ENCODE measurements at regions not wholly inside any gene's neighbourhood (a gene's known extent, or its start where the extent isn't known, plus 50 kb on each side); places are given as distances from the start of the nearest gene placed in this dataset.
"Not testable (repeated sequence)": the region's sequence is repeated elsewhere in the genome, so short reads cannot be mapped to it uniquely, and the experiment has no call there.

DNA sequence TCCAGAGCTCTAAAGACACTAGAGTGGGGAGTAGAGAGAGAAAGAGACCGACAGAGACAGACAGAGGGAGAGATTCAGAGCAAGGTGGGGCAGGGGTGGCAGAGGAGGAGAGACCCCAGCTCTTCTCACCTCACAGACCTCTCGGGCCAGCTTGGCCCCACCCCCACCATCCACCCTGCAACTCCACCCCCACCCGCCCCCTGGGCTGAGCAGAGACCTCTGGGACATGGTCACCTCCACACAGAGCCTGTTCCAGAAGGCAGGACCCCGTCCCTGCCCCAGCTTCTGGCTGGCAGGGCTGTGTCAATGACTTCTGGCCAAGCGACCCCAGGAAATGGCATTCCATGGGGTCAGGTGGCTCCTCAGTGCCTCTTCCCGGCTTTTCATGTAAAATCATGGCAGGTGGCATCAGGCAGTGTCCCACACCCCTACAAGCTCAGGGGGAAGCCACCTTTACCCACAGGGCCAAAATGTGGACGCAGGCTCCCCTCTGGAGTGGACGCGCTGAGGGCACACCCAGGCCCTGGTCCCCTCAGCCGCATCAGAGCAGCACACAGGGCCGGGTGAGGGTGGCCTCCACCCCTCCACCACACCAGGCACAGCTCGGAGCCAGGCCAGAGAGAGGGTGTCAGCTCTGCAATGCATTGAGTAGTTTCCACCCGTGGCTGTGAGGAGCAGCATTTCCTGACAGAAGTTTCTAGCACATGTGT is 131.2 kb upstream of the LPCAT1 start:
- DNase-seq (ENCODE audit: low read depth in 2 of 2, low spot score in 1 of 2): no peak

- not testable (repeated sequence) for DNase-seq (ENCODE audit: low read depth in 2 of 2, low spot score in 1 of 2)
Observed at GRCh38 chr5:1653698-1654651, 130.2 kb upstream of the LPCAT1 start.

DNA sequence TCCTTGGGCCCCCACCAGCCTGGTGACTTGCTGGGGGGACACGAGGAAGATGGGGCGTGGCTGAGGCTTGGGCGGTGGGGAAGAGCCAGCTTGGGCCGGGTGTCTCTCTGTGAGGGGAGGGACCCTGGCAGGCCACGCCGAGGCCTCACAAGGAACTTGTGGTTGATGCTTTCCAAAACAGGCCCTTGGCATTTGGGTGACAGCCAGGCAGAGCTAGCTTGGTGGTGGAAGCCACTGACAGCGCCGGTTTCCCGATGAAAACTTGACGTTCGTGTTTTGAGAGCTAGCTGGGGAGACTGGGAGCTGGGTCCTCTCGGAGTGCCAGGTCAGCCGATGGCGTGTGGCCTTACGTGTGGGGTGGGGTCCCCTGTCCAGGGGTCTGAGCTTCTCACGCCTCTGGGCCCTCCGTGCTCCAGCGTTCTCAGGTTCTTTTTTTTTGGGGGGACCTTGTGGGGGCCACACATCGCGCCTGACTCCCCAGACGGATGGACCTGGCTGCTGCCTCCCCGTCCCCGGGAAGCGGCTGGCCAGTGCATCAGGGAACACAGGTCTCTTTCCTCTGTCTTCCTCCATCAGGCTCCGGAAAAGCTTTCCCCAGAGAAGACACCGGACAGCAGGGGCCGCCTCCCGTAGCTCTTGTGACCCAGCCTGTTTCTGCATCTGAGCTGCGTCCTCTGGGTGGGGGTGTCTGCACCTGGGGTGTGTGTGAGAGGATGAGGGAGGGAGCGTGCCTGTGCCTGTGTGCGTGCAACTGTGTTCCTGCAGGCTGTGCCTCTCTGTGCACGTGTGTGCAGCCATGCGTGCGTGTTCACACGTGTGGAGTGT is 129.3 kb upstream of the LPCAT1 start:
- DNase-seq (ENCODE audit: low read depth in 2 of 2, low spot score in 1 of 2): no peak

GRCh38 chr5:1651971-1652872 is 128.5 kb upstream of the LPCAT1 start:
- no peak for DNase-seq (ENCODE audit: low read depth in 2 of 2, low spot score in 1 of 2)

DNA sequence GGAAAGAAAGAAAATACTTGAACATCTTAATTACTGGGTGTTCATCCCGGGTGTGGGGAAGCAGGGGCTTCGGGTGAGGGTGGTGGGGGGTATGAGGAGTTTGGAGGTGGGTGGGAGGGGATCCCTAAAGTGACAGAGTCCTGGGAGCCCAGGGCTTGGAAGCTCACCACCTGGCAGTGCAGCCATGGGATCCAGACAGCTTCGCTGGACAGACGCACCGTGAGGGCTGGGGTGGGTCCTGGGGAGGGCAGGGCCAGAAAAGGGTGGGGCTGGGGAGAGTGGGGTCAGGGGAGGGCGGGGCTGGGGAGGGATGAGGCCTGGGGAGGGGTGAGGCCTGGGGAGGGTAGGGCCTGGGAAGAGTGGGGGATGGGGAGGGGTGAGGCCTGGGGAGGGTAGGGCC is 127.5 kb upstream of the LPCAT1 start:
- no peak for DNase-seq (ENCODE audit: low read depth in 2 of 2, low spot score in 1 of 2)

DNA sequence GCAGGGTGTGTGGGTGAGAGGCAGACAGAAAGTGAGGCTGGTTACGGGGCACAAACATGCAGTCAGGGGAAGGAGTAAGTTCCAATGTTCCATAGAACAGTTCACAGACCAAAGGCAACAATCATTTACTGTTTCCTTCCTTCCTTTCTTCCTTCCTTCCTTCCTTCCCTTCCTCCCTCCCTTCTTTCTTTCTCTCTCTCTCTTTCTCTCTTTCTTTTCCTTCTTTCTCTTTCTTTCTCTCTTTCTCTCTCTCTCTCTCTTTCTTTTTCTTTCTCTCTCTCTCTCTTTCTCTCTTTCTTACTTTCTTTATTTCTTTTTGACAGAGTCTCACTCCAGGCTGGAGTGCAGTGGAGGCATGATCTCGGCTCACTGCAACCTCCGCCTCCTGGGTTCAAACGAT is 125.8 kb upstream of the LPCAT1 start:
- DNase-seq (ENCODE audit: low read depth in 2 of 2, low spot score in 1 of 2): no peak

DNA sequence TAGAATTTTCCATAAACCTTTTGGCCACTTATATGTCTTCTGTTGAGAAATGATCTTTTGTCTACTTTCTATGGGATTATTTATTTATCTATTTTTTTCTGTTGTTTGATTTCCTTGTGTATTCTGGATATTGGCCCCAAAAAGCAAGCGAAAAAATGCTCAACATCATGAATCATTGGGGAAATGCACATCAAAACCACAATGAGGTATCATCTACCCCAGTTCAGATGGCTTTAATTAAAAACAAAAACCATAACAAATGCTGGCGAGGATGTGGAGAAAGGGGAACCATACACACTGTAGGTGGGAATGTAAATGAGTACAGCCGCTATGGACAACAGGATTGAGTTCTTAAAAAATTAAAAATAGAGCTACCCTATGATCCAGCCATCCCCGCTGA is 125.0 kb upstream of the LPCAT1 start:
- no peak for DNase-seq (ENCODE audit: low read depth in 2 of 2, low spot score in 1 of 2)

DNA sequence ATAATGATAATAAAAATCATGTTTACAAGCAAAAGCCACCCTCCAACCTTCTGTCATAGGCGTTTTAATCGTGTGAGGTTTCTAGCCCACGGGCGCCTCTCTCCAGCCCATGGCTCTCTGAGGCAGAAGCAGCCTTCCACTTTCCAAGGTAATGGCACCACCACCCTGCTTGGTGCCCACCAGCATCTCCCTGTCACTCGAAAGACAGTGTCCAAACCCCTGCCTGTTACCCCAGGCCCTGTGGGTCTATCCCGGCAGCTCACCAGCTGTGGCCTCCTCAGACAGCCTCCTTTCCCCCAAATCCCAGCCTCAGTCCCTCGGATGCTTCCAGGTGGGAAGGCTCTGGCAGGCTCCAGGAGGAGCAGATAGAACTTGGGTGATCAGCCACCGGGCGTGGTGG is 123.8 kb upstream of the LPCAT1 start:
- DNase-seq (ENCODE audit: low read depth in 2 of 2, low spot score in 1 of 2): no peak

DNA sequence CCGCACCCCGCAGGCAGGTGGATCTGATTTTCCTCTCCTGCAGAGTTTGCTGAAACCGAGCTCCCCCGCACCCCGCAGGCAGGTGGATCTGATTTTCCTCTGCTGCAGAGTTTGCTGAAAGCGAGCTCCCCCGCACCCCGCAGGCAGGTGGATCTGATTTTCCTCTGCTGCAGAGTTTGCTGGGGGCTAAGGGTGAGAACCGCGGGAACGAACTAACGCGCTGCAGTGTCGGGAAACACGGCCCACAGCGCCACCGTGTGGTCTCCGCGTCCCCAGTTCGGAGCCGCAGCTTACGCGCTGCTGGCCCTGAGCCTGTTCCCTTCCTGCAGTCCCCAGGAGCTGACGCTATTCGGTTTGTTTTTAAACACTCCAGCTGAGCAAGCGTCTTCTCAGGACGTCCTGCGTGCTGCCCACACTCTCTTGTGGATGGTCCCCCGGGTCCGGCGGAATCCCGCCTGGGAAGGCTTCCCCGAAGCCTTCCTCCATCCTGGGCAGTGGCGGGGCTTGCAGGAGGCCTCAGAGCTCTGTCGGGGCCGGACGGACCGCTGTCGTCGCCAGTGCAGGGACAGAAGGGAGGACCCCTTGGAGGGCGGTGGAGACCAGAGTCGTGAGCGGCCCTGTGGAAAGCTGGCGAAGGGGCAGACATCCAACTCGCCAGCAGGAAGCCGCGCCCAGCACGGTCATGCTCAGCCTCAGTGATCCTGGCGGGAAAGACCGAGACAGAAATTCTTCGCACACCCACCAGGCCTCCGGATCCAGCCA is 121.2 kb upstream of the LPCAT1 start:
- DNase-seq (ENCODE audit: low read depth in 2 of 2, low spot score in 1 of 2): peak; percentile 46 to 65

GRCh38 chr5:1644393-1644809 is 120.6 kb upstream of the LPCAT1 start:
- not testable (repeated sequence) for DNase-seq (ENCODE audit: low read depth in 2 of 2, low spot score in 1 of 2)

GRCh38 chr5:1643651-1644392 is 120.1 kb upstream of the LPCAT1 start:
- no peak for DNase-seq (ENCODE audit: low read depth in 2 of 2, low spot score in 1 of 2)

- no peak for DNase-seq (ENCODE audit: low read depth in 2 of 2, low spot score in 1 of 2)
Observed at GRCh38 chr5:1642621-1643061, 118.9 kb upstream of the LPCAT1 start.

DNA sequence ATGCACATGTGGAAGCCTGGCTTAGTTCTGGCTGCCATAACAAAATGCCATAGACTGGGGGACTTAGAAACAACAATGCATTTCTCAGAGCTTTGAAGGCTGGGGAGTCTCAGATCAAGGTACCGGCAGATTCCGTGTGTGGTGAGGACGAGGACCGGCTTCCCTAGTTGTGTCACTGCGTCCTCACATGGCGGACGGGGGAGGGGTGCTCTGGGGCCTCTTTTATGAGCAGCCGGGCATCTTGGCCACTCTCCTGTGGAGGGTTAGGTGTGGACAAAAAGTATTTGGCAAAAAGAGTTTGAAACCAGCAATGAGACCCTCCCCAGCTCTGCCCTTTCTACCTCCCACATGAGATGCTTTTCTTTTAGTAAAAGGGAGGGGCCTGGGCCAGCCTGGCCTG is 118.5 kb upstream of the LPCAT1 start:
- no peak for DNase-seq (ENCODE audit: low read depth in 2 of 2, low spot score in 1 of 2)

GRCh38 chr5:1641560-1642166 is 117.9 kb upstream of the LPCAT1 start:
- peak; percentile 21 to 64 for DNase-seq (ENCODE audit: low read depth in 2 of 2, low spot score in 1 of 2)

GRCh38 chr5:1641041-1641440 is 117.3 kb upstream of the LPCAT1 start:
- DNase-seq (ENCODE audit: low read depth in 2 of 2, low spot score in 1 of 2): no peak

DNA sequence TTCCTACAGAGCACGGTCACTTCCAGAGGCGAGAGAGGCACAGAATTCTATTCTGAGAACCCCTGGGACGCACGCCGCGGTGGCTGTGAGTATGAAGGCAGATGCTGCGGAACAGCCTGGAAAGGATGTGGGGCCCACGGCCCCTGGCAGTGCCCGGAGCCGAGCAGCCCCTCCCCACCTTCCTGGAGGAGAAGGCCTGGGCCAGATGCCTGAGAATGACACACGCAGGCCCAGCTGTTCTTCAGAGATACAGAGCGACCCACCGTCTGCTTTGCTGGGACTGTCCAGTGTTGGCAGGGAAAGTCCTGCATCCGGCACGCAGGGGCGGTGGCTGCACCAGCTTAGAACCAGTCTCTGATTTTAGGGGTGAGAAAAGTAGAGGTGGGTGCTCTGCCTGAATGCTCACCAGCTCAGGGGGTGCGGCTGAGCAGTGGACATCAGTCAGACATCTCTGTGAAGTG is 116.7 kb upstream of the LPCAT1 start:
- DNase-seq (ENCODE audit: low read depth in 2 of 2, low spot score in 1 of 2): no peak

GRCh38 chr5:1639757-1640156 is 116.0 kb upstream of the LPCAT1 start:
- DNase-seq (ENCODE audit: low read depth in 2 of 2, low spot score in 1 of 2): no peak

DNA sequence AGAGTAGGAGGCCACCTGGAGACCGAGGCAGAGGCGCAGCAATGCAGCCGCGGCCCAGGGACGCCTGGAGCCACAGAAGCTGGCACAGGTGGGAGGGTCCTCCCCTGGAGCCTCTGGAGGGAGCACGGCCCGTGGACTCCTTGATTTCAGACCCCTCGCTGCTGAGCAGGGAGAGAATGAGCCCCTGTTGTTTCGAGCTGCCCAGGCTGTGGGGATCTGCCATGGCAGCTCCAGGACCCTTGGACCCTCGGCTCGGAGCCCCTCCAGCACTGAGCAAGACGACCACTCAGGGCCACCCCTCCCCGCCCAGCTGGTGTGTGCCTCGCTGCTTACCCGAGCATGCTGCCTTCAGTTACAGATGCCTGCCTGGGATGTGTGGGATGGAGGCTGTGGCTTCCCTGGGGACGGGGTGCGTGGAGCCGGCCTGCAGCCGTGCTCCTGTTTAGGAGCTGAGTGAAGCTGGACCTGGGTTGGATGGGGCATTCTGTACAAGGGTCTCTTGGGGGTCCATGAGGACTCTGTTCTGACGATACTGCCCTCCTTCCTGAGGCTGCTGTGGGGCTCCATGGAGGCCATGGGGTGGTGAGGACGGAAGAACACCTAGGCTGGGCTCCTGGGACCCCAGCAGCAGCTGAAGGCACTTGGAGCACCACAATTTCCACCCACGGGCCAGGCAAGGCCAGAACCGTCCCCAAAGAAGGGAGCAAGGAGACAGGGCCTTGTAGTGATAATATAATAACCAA is 115.1 kb upstream of the LPCAT1 start:
- DNase-seq (ENCODE audit: low read depth in 2 of 2, low spot score in 1 of 2): no peak

Measured in stimulated activated CD8-positive, alpha-beta memory T cell treated with anti-CD3 and anti-CD28 coated beads, Interleukin-4, amount 100 ng/mL, for 1 hour (primary cell).